AG04450 (cell line): ENCODE measurements at regions not wholly inside any gene's neighbourhood (a gene's known extent, or its start where the extent isn't known, plus 50 kb on each side); places are given as distances from the start of the nearest gene placed in this dataset.
A peak's percentile ranks its signal among the peaks of the same experiment; 100 is the strongest.

Experiments
- CTCF ChIA-PET: fragments of 300-600, 350-600 bp; formaldehyde crosslinking; extraction: SDS; loops from one replicate; lab custom pipeline; 2022; ENCODE audit warnings: antibody characterized with exemption, inconsistent platforms; lab: Charles Lee
- POLR2A ChIA-PET: fragments of 350-600 bp; formaldehyde crosslinking; extraction: SDS; loops from one replicate; lab custom pipeline; 2021; ENCODE audit warnings: antibody characterized with exemption, inconsistent platforms; lab: Yijun Ruan, JAX
- DNase-seq: peaks from one replicate; pipeline ENCODE4 v3.0.0-alpha.2; 2011; ENCODE audit warnings: low read depth, low spot score
- H3K27ac ChIP-seq: one replicate; pipeline ENCODE4 v1.5.1; 2012; ENCODE audit warnings: low read depth, low read length, control low read depth
- H3K27me3 ChIP-seq: one replicate; pipeline ENCODE4 v1.6.0; 2012; ENCODE audit warnings: low read length; ENCODE audit not compliant: control insufficient read depth, insufficient read depth
- H3K4me3 ChIP-seq: 2 replicates; pipeline ENCODE4 v1.5.1; 2011; ENCODE audit warnings: mild to moderate bottlenecking, low read depth, low read length, control low read depth
- H3K9me3 ChIP-seq: 2 replicates; pipeline ENCODE4 v1.5.1; 2012; ENCODE audit warnings: low read length; ENCODE audit not compliant: control insufficient read depth, insufficient read depth
- CTCF ChIP-seq: IDR thresholded peaks from 2 replicates; pipeline ENCODE4 v1.5.1; 2011; ENCODE audit warnings: low read depth, low read length, control low read depth, inconsistent platforms

GRCh38 chr1:173128742-173129141 is 78.0 kb upstream of the TNFSF18 start:
- no peaks in the 10 kb centered on the region for H3K27me3 ChIP-seq
- no peak overlapping the region for H3K27ac ChIP-seq
- H3K9me3 ChIP-seq = no peaks in the 10 kb centered on the region
- ChIA-PET CTCF (no interaction called here), POLR2A (no interaction called here)
- no peak for TF ChIP-seq CTCF
- no peak overlapping the region for H3K4me3 ChIP-seq
- no peak for DNase-seq

GRCh38 chr1:173127369-173128307 is 76.9 kb upstream of the TNFSF18 start:
- ChIA-PET CTCF (no interaction called here), POLR2A (no interaction called here)
- no peak for DNase-seq
- TF ChIP-seq CTCF = no peak
- no peak overlapping the region for H3K4me3 ChIP-seq
- no peak overlapping the region for H3K27ac ChIP-seq
- no peaks in the 10 kb centered on the region for H3K9me3 ChIP-seq
- H3K27me3 ChIP-seq = no peaks in the 10 kb centered on the region

- no peaks in the 10 kb centered on the region for H3K27me3 ChIP-seq
- H3K27ac ChIP-seq = no peak overlapping the region
- H3K9me3 ChIP-seq = no peaks in the 10 kb centered on the region
- no peak overlapping the region for H3K4me3 ChIP-seq
- CTCF ChIA-PET = no interaction called here
- TF ChIP-seq CTCF = no peak
- no peak for DNase-seq
- POLR2A ChIA-PET = no interaction called here
These were observed 75.7 kb upstream of the TNFSF18 start for GRCh38 chr1:173126421-173126820.

- CTCF ChIA-PET = interaction anchor here (1.0 to 1.7 kb wide), 5 partner anchors 59 to 378 kb away, joined by 3 to 5 read pairs (median 4); no protein-coding TSS in a partner anchor
- peak overlapping the region; percentile 97 for H3K27ac ChIP-seq
- peak overlapping the region; percentile 37 for H3K4me3 ChIP-seq
- POLR2A ChIA-PET = interaction anchor here (0.5 to 1.3 kb wide), 4 partner anchors 153 to 297 kb away, joined by 3 to 4 read pairs (median 4); no protein-coding TSS in a partner anchor
- no peak for TF ChIP-seq CTCF
- H3K27me3 ChIP-seq = no peaks in the 10 kb centered on the region
- peak; percentile 86 for DNase-seq
- H3K9me3 ChIP-seq = no peaks in the 10 kb centered on the region
These were observed 72.5 kb upstream of the TNFSF18 start for GRCh38 chr1:173122958-173123852.
